ENCODE measurements at regions not wholly inside any gene's neighbourhood (a gene's known extent, or its start where the extent isn't known, plus 50 kb on each side); places are given as distances from the start of the nearest gene placed in this dataset.

DNA sequence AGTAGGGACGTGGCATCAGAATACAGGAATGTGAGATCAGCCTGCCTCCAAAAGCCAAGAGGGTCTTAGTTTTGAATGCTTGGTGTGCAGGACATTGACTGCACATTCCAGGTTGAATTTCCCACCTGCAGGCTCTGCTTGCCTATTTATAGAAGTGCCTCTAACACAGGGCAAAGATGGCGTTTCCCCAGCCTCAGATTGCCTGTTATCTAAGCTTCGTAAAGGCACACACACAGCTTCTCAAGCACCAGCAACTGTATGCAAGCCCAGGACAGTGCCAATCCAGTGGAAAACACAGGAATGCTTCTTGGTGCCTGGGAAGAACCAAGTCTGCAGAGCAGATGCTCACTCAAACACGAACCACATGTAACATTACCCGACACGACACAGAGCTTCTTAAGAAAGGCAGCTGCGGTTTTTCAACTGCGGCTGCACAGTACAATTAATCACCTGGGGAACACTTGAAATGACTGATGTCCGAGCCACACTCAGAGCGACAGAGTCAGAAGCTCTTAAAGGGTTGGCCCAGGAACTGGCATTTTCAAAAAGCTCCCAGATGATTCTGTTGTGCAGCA lies 90.0 kb upstream of the ANKRD34C start:
- Histone ChIP-seq H2AFZ (peak overlapping the region; percentile 59; the same call in 1 of the 2 replicates), H3K9me2 (ENCODE audit: insufficient read depth) (peaks cover 14% of the 10 kb centered on the region; the same call in 1 of the 2 replicates)
- no peak overlapping the region for H3K27ac Mint-ChIP-seq

More for the DNA sequence above, 90.0 kb upstream of the ANKRD34C start:
- Mint-ChIP-seq H3K27me3 (ENCODE audit: insufficient read depth, low read depth, poor library complexity) (peaks cover 8% of the 10 kb centered on the region), H3K36me3 (ENCODE audit: low read depth) (no peaks in the 10 kb centered on the region), H3K4me3 (no peak overlapping the region), H3K9me3 (no peaks in the 10 kb centered on the region), H3K4me1 (peaks cover 26% of the 10 kb centered on the region)
- Histone ChIP-seq H3K27ac (ENCODE audit: low read depth) (no peak overlapping the region), H3K4me3 (no peak overlapping the region), H3F3A (replicated peaks; ENCODE audit: low read depth) (no peaks in the 10 kb centered on the region), H3K4me1 (ENCODE audit: insufficient read depth) (peaks cover 11% of the 10 kb centered on the region), H3K36me3 (ENCODE audit: insufficient read depth) (no peaks in the 10 kb centered on the region), H3K27me3 (ENCODE audit: insufficient read depth) (no peaks in the 10 kb centered on the region), H3K79me2 (replicated peaks; ENCODE audit: insufficient read depth) (no peaks in the 10 kb centered on the region), H3K4me2 (no peak overlapping the region), H4K20me1 (replicated peaks; ENCODE audit: insufficient read depth) (no peaks in the 10 kb centered on the region)
- TF ChIP-seq, protein P1, sequence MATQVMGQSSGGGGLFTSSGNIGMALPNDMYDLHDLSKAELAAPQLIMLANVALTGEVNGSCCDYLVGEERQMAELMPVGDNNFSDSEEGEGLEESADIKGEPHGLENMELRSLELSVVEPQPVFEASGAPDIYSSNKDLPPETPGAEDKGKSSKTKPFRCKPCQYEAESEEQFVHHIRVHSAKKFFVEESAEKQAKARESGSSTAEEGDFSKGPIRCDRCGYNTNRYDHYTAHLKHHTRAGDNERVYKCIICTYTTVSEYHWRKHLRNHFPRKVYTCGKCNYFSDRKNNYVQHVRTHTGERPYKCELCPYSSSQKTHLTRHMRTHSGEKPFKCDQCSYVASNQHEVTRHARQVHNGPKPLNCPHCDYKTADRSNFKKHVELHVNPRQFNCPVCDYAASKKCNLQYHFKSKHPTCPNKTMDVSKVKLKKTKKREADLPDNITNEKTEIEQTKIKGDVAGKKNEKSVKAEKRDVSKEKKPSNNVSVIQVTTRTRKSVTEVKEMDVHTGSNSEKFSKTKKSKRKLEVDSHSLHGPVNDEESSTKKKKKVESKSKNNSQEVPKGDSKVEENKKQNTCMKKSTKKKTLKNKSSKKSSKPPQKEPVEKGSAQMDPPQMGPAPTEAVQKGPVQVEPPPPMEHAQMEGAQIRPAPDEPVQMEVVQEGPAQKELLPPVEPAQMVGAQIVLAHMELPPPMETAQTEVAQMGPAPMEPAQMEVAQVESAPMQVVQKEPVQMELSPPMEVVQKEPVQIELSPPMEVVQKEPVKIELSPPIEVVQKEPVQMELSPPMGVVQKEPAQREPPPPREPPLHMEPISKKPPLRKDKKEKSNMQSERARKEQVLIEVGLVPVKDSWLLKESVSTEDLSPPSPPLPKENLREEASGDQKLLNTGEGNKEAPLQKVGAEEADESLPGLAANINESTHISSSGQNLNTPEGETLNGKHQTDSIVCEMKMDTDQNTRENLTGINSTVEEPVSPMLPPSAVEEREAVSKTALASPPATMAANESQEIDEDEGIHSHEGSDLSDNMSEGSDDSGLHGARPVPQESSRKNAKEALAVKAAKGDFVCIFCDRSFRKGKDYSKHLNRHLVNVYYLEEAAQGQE (IDR thresholded peaks at IDR 0.05; ENCODE audit: unreplicated experiment): no peak
- TF ChIP-seq, protein P2, sequence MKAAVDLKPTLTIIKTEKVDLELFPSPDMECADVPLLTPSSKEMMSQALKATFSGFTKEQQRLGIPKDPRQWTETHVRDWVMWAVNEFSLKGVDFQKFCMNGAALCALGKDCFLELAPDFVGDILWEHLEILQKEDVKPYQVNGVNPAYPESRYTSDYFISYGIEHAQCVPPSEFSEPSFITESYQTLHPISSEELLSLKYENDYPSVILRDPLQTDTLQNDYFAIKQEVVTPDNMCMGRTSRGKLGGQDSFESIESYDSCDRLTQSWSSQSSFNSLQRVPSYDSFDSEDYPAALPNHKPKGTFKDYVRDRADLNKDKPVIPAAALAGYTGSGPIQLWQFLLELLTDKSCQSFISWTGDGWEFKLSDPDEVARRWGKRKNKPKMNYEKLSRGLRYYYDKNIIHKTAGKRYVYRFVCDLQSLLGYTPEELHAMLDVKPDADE (IDR thresholded peaks at IDR 0.05): no peak
- TF ChIP-seq JUNB (IDR thresholded peaks at IDR 0.05; ENCODE audit: unreplicated experiment) (no peak), EZH2 (IDR thresholded peaks at IDR 0.05; ENCODE audit: low read depth, unreplicated experiment) (no peak), POLR2AphosphoS5 (IDR thresholded peaks at IDR 0.05; ENCODE audit: low read depth) (no peak), NANOG (IDR thresholded peaks at IDR 0.05; ENCODE audit: borderline replicate concordance) (no peak), ZNF114 (CRISPR knock-in tag; IDR thresholded peaks at IDR 0.05) (no peak), ZNF331 (CRISPR knock-in tag; IDR thresholded peaks at IDR 0.05; ENCODE audit: low read depth) (no peak), CREB1 (CRISPR knock-in tag; IDR thresholded peaks at IDR 0.05; ENCODE audit: low read depth) (no peak), STAT1 (IDR thresholded peaks at IDR 0.05; ENCODE audit: unreplicated experiment) (no peak), EZH2phosphoT487 (IDR thresholded peaks at IDR 0.05; ENCODE audit: unreplicated experiment) (no peak), CTCF (conservative IDR thresholded peaks at IDR 0.05; ENCODE audit: low read depth in 2 of 2) (no peak)
- TF ChIP-seq, protein P3, sequence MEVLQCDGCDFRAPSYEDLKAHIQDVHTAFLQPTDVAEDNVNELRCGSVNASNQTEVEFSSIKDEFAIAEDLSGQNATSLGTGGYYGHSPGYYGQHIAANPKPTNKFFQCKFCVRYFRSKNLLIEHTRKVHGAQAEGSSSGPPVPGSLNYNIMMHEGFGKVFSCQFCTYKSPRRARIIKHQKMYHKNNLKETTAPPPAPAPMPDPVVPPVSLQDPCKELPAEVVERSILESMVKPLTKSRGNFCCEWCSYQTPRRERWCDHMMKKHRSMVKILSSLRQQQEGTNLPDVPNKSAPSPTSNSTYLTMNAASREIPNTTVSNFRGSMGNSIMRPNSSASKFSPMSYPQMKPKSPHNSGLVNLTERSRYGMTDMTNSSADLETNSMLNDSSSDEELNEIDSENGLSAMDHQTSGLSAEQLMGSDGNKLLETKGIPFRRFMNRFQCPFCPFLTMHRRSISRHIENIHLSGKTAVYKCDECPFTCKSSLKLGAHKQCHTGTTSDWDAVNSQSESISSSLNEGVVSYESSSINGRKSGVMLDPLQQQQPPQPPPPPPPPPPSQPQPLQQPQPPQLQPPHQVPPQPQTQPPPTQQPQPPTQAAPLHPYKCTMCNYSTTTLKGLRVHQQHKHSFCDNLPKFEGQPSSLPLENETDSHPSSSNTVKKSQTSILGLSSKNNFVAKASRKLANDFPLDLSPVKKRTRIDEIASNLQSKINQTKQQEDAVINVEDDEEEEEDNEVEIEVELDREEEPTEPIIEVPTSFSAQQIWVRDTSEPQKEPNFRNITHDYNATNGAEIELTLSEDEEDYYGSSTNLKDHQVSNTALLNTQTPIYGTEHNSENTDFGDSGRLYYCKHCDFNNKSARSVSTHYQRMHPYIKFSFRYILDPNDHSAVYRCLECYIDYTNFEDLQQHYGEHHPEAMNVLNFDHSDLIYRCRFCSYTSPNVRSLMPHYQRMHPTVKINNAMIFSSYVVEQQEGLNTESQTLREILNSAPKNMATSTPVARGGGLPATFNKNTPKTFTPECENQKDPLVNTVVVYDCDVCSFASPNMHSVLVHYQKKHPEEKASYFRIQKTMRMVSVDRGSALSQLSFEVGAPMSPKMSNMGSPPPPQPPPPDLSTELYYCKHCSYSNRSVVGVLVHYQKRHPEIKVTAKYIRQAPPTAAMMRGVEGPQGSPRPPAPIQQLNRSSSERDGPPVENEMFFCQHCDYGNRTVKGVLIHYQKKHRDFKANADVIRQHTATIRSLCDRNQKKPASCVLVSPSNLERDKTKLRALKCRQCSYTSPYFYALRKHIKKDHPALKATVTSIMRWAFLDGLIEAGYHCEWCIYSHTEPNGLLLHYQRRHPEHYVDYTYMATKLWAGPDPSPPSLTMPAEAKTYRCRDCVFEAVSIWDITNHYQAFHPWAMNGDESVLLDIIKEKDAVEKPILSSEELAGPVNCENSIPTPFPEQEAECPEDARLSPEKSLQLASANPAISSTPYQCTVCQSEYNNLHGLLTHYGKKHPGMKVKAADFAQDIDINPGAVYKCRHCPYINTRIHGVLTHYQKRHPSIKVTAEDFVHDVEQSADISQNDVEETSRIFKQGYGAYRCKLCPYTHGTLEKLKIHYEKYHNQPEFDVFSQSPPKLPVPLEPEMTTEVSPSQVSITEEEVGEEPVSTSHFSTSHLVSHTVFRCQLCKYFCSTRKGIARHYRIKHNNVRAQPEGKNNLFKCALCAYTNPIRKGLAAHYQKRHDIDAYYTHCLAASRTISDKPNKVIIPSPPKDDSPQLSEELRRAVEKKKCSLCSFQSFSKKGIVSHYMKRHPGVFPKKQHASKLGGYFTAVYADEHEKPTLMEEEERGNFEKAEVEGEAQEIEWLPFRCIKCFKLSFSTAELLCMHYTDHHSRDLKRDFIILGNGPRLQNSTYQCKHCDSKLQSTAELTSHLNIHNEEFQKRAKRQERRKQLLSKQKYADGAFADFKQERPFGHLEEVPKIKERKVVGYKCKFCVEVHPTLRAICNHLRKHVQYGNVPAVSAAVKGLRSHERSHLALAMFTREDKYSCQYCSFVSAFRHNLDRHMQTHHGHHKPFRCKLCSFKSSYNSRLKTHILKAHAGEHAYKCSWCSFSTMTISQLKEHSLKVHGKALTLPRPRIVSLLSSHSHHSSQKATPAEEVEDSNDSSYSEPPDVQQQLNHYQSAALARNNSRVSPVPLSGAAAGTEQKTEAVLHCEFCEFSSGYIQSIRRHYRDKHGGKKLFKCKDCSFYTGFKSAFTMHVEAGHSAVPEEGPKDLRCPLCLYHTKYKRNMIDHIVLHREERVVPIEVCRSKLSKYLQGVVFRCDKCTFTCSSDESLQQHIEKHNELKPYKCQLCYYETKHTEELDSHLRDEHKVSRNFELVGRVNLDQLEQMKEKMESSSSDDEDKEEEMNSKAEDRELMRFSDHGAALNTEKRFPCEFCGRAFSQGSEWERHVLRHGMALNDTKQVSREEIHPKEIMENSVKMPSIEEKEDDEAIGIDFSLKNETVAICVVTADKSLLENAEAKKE (CRISPR knock-in tag; IDR thresholded peaks at IDR 0.05): no peak
- DNase-seq (ENCODE audit: low spot score) (no peak), ATAC-seq (no peak)
